NB4 (cell line): ENCODE measurements at regions not wholly inside any gene's neighbourhood (a gene's known extent, or its start where the extent isn't known, plus 50 kb on each side); places are given as distances from the start of the nearest gene placed in this dataset.
"Not testable (repeated sequence)": the region's sequence is repeated elsewhere in the genome, so short reads cannot be mapped to it uniquely, and the experiment has no call there.

Source experiments
- DNase-seq: peaks from one replicate; pipeline ENCODE4 v3.0.0; 2010; ENCODE audit warnings: low read depth
- H3K4me3 ChIP-seq: one replicate; pipeline ENCODE4 v1.5.1; 2011; ENCODE audit warnings: mild to moderate bottlenecking, low read depth, low read length, moderate library complexity
- CTCF ChIP-seq: IDR thresholded peaks from one replicate; pipeline ENCODE4 v1.5.1; 2012; ENCODE audit warnings: low read depth, low read length
- MAX ChIP-seq: IDR thresholded peaks from 2 replicates; pipeline ENCODE4 v1.6.1; 2011; ENCODE audit warnings: low read depth, low read length
- MYC ChIP-seq: IDR thresholded peaks from 2 replicates; pipeline ENCODE4 v1.6.1; 2011; ENCODE audit warnings: low read depth, low read length
- POLR2A ChIP-seq: IDR thresholded peaks from 2 replicates; pipeline ENCODE4 v1.6.1; 2011; ENCODE audit warnings: mild to moderate bottlenecking; ENCODE audit not compliant: insufficient read length; ENCODE audit errors: extremely low read depth

DNA sequence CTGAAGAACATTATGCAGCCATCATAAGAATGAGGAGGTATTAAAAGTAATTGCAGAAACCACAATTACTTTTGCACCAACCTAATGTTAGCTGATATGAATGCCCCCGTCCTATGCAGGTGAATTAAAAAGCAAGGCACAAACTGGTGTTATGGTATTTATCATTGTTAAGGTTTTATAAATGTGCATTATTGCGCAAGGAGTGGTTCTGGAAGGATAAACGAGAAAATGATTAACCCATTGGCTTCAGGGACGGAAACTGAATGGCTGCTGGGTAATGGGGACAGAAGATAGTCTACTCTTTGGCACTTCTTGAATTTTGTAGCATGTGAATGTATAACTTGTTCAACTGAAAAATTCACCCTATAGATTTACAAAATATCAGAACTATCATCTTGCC lies 148.6 kb upstream of the SALL4 start:
- TF ChIP-seq MAX (no peak), POLR2A (no peak), MYC (no peak), CTCF (no peak)
- H3K4me3 ChIP-seq: no peak overlapping the region
- DNase-seq: no peak

DNA sequence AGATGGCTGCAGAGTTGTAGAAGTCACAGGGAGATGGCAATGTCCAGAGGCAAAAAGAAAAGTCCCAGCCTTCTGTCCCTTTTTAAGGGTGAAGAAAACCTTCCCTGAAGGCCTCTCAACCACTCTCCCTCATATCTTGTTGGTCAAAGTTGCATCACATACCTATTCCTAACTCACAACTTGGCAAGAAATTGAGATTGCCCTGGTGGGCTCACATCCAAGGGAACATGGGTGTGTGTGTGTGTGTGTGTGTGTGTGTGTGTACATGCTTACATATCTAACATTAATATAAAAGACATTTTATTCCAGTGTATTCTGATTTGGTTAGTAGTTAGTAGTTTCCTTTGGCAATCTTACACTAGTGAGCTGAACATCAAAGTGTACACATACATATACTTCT lies 144.3 kb upstream of the SALL4 start:
- DNase-seq: no peak
- H3K4me3 ChIP-seq: no peak overlapping the region
- no peak for TF ChIP-seq MAX

GRCh38 chr20:51945881-51946280 lies 143.6 kb upstream of the SALL4 start:
- TF ChIP-seq POLR2A: no peak
- TF ChIP-seq CTCF: no peak
- no peak for TF ChIP-seq MYC
- TF ChIP-seq MAX: no peak
- no peak overlapping the region for H3K4me3 ChIP-seq
- no peak for DNase-seq

- TF ChIP-seq POLR2A (no peak), MAX (no peak), CTCF (no peak), MYC (no peak)
- no peak overlapping the region for H3K4me3 ChIP-seq
- DNase-seq: no peak
Measured at GRCh38 chr20:51945177-51945576, 142.9 kb upstream of the SALL4 start.

- H3K4me3 ChIP-seq: no peak overlapping the region
- TF ChIP-seq MAX (no peak), CTCF (no peak), MYC (no peak), POLR2A (no peak)
- no peak for DNase-seq
Measured at GRCh38 chr20:51943761-51944160, 141.4 kb upstream of the SALL4 start.

DNA sequence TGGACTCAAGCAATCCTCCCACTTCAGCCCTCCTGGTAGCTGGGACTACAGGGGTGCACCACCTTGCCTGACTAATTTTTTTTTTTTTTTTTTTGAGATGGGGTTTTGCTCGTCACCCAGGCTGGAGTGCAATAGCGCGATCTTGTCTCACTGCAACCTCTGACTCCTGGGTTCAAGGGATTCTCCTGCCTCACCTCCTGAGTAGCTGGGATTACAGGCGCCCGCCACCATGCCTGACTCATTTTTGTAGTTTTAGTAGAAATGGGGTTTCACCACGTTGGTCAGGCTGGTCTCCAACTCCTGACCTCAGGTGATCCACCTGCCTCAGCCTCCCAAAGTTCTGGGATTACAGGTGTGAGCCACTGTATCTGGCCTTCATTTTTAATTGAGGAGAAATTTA lies 141.0 kb upstream of the SALL4 start:
- H3K4me3 ChIP-seq, DNase-seq: not testable (repeated sequence)

- H3K4me3 ChIP-seq: no peak overlapping the region
- DNase-seq: no peak
- TF ChIP-seq CTCF (no peak), MAX (no peak), MYC (no peak), POLR2A (no peak)
Measured at GRCh38 chr20:51941503-51941902, 139.2 kb upstream of the SALL4 start.
